ENCODE measurements at regions not wholly inside any gene's neighbourhood (a gene's known extent, or its start where the extent isn't known, plus 50 kb on each side); places are given as distances from the start of the nearest gene placed in this dataset.

- TF ChIP-seq CTCF (IDR thresholded peaks at IDR 0.05) (no peak), POLR2A (IDR thresholded peaks at IDR 0.05) (no peak)
Measured at GRCh38 chr16:85357323-85357722, 245.1 kb upstream of the CIBAR2 start.

All from heart left ventricle (tissue), 13 donors.